HFFc6 (cell line): ENCODE measurements at regions not wholly inside any gene's neighbourhood (a gene's known extent, or its start where the extent isn't known, plus 50 kb on each side); places are given as distances from the start of the nearest gene placed in this dataset.
"Not testable (repeated sequence)": the region's sequence is repeated elsewhere in the genome, so short reads cannot be mapped to it uniquely, and the experiment has no call there.

Experiments used
- DNase-seq: peaks from one replicate; pipeline ENCODE4 v3.0.0-alpha.2; 2018
- H3K27ac Mint-ChIP-seq: 2 replicates; pipeline ENCODE4 v1.8.0; 2020; ENCODE audit warnings: mild to moderate bottlenecking, mixed read lengths
- H3K27me3 Mint-ChIP-seq: 2 replicates; pipeline ENCODE4 v1.8.0; 2021; ENCODE audit warnings: mild to moderate bottlenecking, moderate library complexity, mixed read lengths; ENCODE audit not compliant: insufficient read depth
- H3K36me3 Mint-ChIP-seq: 2 replicates; pipeline ENCODE4 v1.8.0; 2021; ENCODE audit warnings: low read depth, mixed read lengths
- H3K4me1 Mint-ChIP-seq: 2 replicates; pipeline ENCODE4 v1.8.0; 2020; ENCODE audit warnings: low read depth, mixed read lengths
- H3K4me3 Mint-ChIP-seq: 2 replicates; pipeline ENCODE4 v1.8.0; 2020; ENCODE audit warnings: mild to moderate bottlenecking, moderate library complexity, mixed read lengths
- H3K9me3 Mint-ChIP-seq: 2 replicates; pipeline ENCODE4 v1.8.0; 2020; ENCODE audit warnings: mild to moderate bottlenecking, mixed read lengths
- CTCF ChIP-seq: fragments of 200-600 bp; sonication (generic); IDR thresholded peaks from 2 replicates; pipeline ENCODE4 v1.5.0; 2021; ENCODE audit warnings: antibody characterized with exemption, mild to moderate bottlenecking

GRCh38 chr22:44567846-44568493 is 69.9 kb upstream of the RTL6 start:
- H3K27me3 Mint-ChIP-seq: peaks cover 16% of the 10 kb centered on the region
- H3K4me3 Mint-ChIP-seq: no peak overlapping the region
- H3K36me3 Mint-ChIP-seq: no peaks in the 10 kb centered on the region
- peak; percentile 32 for DNase-seq
- no peak overlapping the region for H3K27ac Mint-ChIP-seq
- peak; percentile 86 for TF ChIP-seq CTCF
- no peaks in the 10 kb centered on the region for H3K4me1 Mint-ChIP-seq
- H3K9me3 Mint-ChIP-seq: peaks cover 4% of the 10 kb centered on the region; the same call in 1 of the 2 replicates

- not testable (repeated sequence) for H3K27ac Mint-ChIP-seq, H3K4me1 Mint-ChIP-seq, H3K9me3 Mint-ChIP-seq, DNase-seq, H3K4me3 Mint-ChIP-seq, H3K36me3 Mint-ChIP-seq
- H3K27me3 Mint-ChIP-seq: peaks cover 16% of the 10 kb centered on the region
Measured at GRCh38 chr22:44567378-44567841, 69.4 kb upstream of the RTL6 start.

GRCh38 chr22:44566911-44567310 is 68.9 kb upstream of the RTL6 start:
- peaks cover 4% of the 10 kb centered on the region; the same call in 1 of the 2 replicates for H3K9me3 Mint-ChIP-seq
- no peak for TF ChIP-seq CTCF
- peaks cover 14% of the 10 kb centered on the region for H3K27me3 Mint-ChIP-seq
- H3K4me1 Mint-ChIP-seq: no peaks in the 10 kb centered on the region
- no peak overlapping the region for H3K4me3 Mint-ChIP-seq
- H3K27ac Mint-ChIP-seq: no peak overlapping the region
- no peak for DNase-seq
- H3K36me3 Mint-ChIP-seq: no peaks in the 10 kb centered on the region

GRCh38 chr22:44562651-44563050 is 64.6 kb upstream of the RTL6 start:
- not testable (repeated sequence) for H3K36me3 Mint-ChIP-seq, H3K9me3 Mint-ChIP-seq, DNase-seq, H3K4me3 Mint-ChIP-seq, H3K4me1 Mint-ChIP-seq, H3K27ac Mint-ChIP-seq
- H3K27me3 Mint-ChIP-seq: peaks cover 16% of the 10 kb centered on the region

- no peak for DNase-seq
- peaks cover 8% of the 10 kb centered on the region; the same call in 1 of the 2 replicates for H3K4me1 Mint-ChIP-seq
- H3K4me3 Mint-ChIP-seq: no peak overlapping the region
- H3K36me3 Mint-ChIP-seq: no peaks in the 10 kb centered on the region
- H3K9me3 Mint-ChIP-seq: peaks cover 4% of the 10 kb centered on the region; the same call in 1 of the 2 replicates
- no peak for TF ChIP-seq CTCF
- H3K27me3 Mint-ChIP-seq: peaks cover 16% of the 10 kb centered on the region
- H3K27ac Mint-ChIP-seq: no peak overlapping the region
Measured at GRCh38 chr22:44561139-44561840, 63.3 kb upstream of the RTL6 start.

- H3K4me1 Mint-ChIP-seq, H3K36me3 Mint-ChIP-seq, H3K4me3 Mint-ChIP-seq, H3K27ac Mint-ChIP-seq, H3K9me3 Mint-ChIP-seq: not testable (repeated sequence)
- peak; percentile 56 for DNase-seq
- peaks cover 20% of the 10 kb centered on the region for H3K27me3 Mint-ChIP-seq
Measured at GRCh38 chr22:44558671-44559070, 60.6 kb upstream of the RTL6 start.

- H3K27me3 Mint-ChIP-seq: peaks cover 20% of the 10 kb centered on the region
- DNase-seq, H3K36me3 Mint-ChIP-seq, H3K4me1 Mint-ChIP-seq, H3K27ac Mint-ChIP-seq, H3K9me3 Mint-ChIP-seq, H3K4me3 Mint-ChIP-seq: not testable (repeated sequence)
Measured at GRCh38 chr22:44557872-44558271, 59.8 kb upstream of the RTL6 start.
